Head of caudate nucleus (tissue), 42 donors: ENCODE measurements at regions not wholly inside any gene's neighbourhood (a gene's known extent, or its start where the extent isn't known, plus 50 kb on each side); places are given as distances from the start of the nearest gene placed in this dataset.

Experiments
- DNase-seq, 42 donors: peaks; one replicate each; pipeline versions ENCODE4 v3.0.0 to v3.0.0-alpha.2; 2020 to 2021; ENCODE audit warnings: mixed read lengths in 7 of 42
- intact Hi-C: fragments of 100-400 bp; cut with DNase I; formaldehyde crosslinking; loops from one replicate; pipeline ENCODE4 v1.15.0; 2022

GRCh38 chr15:36491912-36492311, 87.5 kb upstream of the CDIN1 start:
- intact Hi-C loops, result no loop called here
- DNase-seq, result no peak

GRCh38 chr15:36495456-36495991, 83.9 kb upstream of the CDIN1 start:
- DNase-seq, result no peak
- intact Hi-C loops, result no loop called here

- intact Hi-C loops, result no loop called here
- DNase-seq, result no peak
Observed at GRCh38 chr15:36497901-36498300, 81.5 kb upstream of the CDIN1 start.

- intact Hi-C loops, result no loop called here
- DNase-seq, result no peak
Observed at GRCh38 chr15:36498401-36498800, 81.0 kb upstream of the CDIN1 start.

GRCh38 chr15:36498916-36499315, 80.5 kb upstream of the CDIN1 start:
- intact Hi-C loops, result no loop called here
- DNase-seq, result no peak

GRCh38 chr15:36499412-36500389, 79.7 kb upstream of the CDIN1 start:
- peak in 1 of 42 donors; percentile 9 for DNase-seq
- intact Hi-C loops, result loop anchor here (5.0 kb wide), 1 partner anchor 383 kb away; no protein-coding TSS in a partner anchor

GRCh38 chr15:36501063-36501678, 78.3 kb upstream of the CDIN1 start:
- peak in 28 of 42 donors; percentile 18 to 88 (median 60) for DNase-seq
- intact Hi-C loops, result loop anchor here (5.0 kb wide), 1 partner anchor 381 kb away; no protein-coding TSS in a partner anchor

- no peak for DNase-seq
- intact Hi-C loops, result loop anchor here (5.0 kb wide), 1 partner anchor 380 kb away; no protein-coding TSS in a partner anchor
Observed at GRCh38 chr15:36502509-36502908, 76.9 kb upstream of the CDIN1 start.

GRCh38 chr15:36506733-36507356, 72.6 kb upstream of the CDIN1 start:
- intact Hi-C loops, result no loop called here
- no peak for DNase-seq

- intact Hi-C loops, result no loop called here
- no peak for DNase-seq
Observed at GRCh38 chr15:36507458-36507857, 72.0 kb upstream of the CDIN1 start.

GRCh38 chr15:36511594-36511993, 67.8 kb upstream of the CDIN1 start:
- no peak for DNase-seq
- intact Hi-C loops, result no loop called here

GRCh38 chr15:36517758-36518157, 61.7 kb upstream of the CDIN1 start:
- intact Hi-C loops, result no loop called here
- DNase-seq, result no peak

GRCh38 chr15:36519067-36519466, 60.4 kb upstream of the CDIN1 start:
- intact Hi-C loops, result no loop called here
- DNase-seq, result no peak

- DNase-seq, result no peak
- intact Hi-C loops, result no loop called here
Observed at GRCh38 chr15:36525430-36525829, 54.0 kb upstream of the CDIN1 start.

- intact Hi-C loops, result no loop called here
- no peak for DNase-seq
Observed at GRCh38 chr15:36527235-36528162, 51.9 kb upstream of the CDIN1 start.

GRCh38 chr15:36529296-36530011, 50.0 kb upstream of the CDIN1 start:
- intact Hi-C loops, result no loop called here
- no peak for DNase-seq
